ENCODE measurements at regions not wholly inside any gene's neighbourhood (a gene's known extent, or its start where the extent isn't known, plus 50 kb on each side); places are given as distances from the start of the nearest gene placed in this dataset.

DNA sequence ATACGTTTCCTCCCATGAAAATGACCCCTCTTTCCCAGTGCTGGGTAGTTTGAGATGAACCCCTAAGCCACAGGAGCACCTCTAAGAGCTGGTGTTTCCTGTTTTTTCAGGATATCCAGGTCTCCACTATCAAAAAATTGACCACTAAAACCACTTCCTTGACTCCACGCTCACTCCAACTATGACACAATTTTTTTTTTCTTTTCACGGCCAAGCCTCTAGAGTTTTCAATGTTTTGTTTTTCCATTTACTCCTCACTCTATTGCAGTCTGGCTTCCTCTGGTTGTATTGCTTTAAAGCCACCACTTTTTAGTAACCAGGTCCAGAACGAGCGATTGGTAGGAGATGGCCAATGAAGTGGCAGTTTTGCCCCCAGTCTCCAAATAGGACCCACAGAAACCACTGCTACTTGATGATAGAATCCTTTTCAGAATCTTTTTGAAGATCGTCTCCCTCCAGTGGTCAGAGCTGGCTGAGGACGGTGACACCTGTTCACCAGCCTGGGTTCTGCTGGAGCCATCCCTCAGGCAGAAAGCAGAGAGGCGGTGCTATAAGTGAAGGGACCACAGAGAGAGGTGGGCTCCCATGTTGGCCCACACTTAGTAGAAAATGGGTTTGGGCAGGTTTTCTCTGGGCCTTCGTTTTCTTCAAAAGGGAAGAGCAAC, 454.4 kb downstream of the VRK1 start:
- DNase-seq (ENCODE audit: low read depth in 2 of 3, low spot score in 1 of 3): no peak

GRCh38 chr14:97253756-97254155, 456.6 kb downstream of the VRK1 start:
- no peak for DNase-seq (ENCODE audit: low read depth in 2 of 3, low spot score in 1 of 3)

DNA sequence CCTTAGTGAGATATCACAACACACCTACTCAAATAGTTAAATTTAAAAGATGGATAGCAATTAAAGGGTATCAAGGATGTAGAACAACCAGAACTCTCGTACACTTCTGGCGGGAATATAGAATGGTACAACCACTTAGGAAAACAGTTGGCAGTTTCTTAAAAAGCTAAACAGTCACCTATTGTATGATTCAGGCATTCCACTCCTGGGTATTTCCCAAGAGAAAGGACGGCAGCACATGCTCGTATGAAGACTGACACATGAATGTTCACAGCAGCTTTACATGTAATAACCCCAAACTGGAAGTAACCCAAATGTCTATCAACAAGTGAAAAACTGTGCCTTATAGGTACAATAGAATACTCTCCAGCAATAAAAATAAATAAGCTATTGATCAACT, 465.2 kb downstream of the VRK1 start:
- DNase-seq (ENCODE audit: low read depth in 2 of 3, low spot score in 1 of 3): no peak

DNA sequence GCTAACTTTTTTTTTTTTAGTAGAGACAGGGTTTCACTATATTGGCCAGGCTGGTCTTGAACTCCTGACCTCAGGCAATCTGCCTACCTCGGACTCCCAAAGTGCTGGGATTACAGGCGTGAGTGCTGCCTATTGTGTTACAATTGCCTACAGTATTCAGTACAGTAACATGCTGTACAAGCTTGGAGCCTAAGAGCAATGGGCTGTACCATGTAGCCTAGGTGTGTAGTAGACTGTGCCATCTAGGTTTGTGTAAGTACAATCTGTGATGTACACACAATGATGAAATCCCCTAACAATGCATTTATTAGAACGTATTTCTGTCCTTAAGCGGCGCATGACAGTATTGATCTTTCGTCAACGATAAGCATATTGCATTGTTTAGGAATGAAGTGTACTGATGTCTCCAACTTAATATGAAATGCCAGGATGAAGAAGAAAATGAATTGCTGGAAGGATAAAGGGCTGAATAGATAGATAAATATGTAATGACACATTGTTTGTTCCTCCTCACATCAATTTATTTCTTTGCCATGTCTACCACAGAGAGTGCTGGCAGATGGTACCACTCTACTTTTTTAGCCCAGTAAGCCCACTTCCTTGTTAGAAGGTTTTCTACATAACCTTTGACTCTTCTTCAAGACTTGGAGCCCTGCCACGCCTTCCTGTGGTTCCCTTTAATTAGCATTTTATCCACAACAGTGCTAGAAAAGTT, 467.5 kb downstream of the VRK1 start:
- DNase-seq (ENCODE audit: low read depth in 2 of 3, low spot score in 1 of 3): no peak

DNA sequence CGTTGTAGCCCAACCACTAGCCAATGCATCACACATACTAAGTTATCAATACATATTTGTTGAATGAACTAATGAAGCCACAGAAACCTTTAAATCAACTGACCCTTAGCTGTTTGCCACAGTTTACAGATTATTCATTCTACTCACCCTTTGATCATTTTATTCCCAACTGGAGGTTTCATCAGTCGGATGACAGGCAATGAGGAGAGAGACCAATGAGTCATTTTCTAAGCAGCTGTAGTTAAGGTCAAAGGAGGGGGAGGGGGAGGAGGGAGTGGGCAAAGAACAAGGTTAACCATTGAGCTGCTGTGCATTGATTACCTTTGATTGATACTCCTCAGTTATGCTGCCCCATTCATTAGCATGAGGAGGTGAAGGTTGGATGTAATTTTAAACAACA, 469.5 kb downstream of the VRK1 start:
- DNase-seq (ENCODE audit: low read depth in 2 of 3, low spot score in 1 of 3): no peak

DNA sequence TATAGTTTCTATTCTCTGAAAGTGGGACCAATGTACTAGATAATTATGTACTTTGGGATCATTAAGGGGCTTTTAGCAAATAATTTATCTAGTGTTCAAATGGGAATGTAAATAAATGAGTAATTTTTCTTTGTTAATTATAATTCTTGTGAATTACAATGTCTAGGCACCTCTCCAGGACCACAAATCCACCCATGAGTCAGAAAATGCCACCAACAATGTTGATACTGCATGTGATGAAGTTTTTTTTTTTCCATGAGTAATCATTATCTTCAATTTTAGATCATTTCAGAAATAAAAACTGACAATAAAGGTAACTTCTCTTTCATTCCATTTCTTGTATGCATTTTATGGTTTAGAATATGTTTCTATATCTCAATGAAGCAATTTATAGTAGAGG, 470.3 kb downstream of the VRK1 start:
- no peak for DNase-seq (ENCODE audit: low read depth in 2 of 3, low spot score in 1 of 3)

DNA sequence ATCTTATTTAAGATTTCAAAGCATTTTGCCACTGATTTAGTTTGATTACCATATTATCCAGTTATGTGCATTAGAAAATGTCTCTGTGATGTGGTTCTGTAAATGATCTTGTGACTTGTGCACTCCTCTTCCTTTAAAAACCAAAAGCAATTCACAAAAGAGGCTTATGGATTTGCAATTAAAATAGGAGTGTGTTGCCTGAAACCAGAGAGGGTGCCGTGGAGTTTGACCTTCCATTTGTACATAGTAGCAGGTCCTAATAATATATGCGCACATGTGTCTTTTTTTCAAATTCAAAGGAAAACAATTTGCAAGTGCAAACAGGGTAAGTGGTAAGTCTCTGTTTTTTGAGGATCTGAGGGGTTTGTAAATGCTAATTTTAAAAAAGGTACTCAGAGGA, 470.9 kb downstream of the VRK1 start:
- DNase-seq (ENCODE audit: low read depth in 2 of 3, low spot score in 1 of 3): no peak

- no peak for DNase-seq (ENCODE audit: low read depth in 2 of 3, low spot score in 1 of 3)
Observed at GRCh38 chr14:97270308-97270707, 473.1 kb downstream of the VRK1 start.

DNA sequence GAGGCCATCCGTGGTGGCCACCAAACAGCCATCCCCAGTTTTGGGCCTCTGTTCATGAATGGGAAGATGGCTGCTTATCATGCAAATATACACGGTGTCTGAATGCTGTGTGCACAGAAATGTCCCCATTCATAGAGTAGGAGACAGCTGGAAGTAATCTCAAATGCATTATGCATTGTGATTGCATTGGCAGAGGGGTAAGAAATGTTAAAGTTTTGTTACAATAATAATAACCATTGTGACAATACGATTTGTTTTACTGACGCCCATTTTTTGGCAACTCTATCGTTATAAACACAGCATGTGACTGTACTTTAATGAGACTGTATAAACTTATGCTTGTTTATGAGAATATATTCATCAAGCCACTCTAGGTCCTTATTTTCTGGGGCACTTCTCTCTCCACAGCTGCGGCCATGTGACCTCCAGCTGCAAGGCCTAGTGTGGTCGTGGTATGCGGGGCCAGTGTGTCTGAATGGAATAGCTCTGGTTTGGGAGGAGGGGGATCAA, 474.3 kb downstream of the VRK1 start:
- no peak for DNase-seq (ENCODE audit: low read depth in 2 of 3, low spot score in 1 of 3)

GRCh38 chr14:97273540-97273939, 476.4 kb downstream of the VRK1 start:
- no peak for DNase-seq (ENCODE audit: low read depth in 2 of 3, low spot score in 1 of 3)

DNA sequence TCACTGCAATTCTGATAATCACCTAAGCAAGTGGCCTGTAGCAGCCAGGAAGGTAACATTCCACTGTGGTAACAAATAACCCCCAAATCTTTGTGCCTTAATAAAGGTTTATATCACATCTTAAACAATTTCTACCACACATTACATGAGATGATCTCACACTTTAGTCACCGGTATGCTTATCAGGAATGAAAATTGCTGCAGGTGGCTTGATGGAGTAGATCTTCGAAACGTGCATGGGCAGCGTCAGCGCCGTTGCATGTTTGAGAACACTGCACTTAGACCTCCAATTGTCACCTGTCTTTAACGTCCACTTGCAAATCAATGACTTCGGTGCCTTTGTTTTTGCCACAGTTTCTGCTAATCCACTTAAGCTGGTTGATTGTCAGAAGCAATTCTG, 477.4 kb downstream of the VRK1 start:
- no peak for DNase-seq (ENCODE audit: low read depth in 2 of 3, low spot score in 1 of 3)

DNA sequence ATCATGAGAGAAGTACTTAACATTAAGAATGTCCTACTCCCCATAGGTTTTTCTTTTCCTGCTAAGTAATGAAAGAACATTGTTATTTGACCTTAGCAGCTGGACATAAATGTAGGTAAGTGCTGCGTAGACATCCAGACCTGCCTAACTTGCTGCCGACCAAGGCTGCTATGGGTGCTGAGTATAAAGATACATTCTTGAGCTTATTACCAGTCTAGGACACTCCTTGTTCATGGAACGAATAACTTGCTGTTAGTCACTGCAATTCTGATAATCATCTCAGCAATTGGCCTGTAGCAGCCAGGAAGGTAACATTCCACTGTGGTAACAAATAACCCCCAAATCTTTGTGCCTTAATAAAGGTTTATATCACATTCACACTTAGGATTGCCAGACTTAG, 478.1 kb downstream of the VRK1 start:
- no peak for DNase-seq (ENCODE audit: low read depth in 2 of 3, low spot score in 1 of 3)

- no peak for DNase-seq (ENCODE audit: low read depth in 2 of 3, low spot score in 1 of 3)
Observed at GRCh38 chr14:97276573-97276972, 479.4 kb downstream of the VRK1 start.

DNA sequence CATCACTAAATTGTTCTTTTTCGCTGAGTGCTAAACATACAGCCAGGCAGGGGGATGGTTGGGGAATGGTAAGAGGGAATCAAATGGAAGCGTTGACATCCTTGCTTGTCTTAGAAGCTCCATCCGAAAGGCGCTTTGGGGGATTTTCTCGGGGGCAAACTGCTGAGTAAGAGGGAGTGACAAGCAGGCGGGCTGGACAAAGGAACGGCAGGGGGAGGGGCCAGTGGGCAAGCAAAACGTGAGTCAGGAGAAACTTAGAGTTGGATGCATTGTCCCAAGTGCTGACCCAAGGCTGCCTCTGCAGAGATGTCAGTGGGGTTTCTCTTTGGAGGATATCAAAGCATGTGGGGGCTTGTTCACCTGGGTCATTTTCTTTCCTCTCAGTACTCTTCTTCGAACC, 480.5 kb downstream of the VRK1 start:
- DNase-seq (ENCODE audit: low read depth in 2 of 3, low spot score in 1 of 3): no peak

- no peak for DNase-seq (ENCODE audit: low read depth in 2 of 3, low spot score in 1 of 3)
Observed at GRCh38 chr14:97280526-97280925, 483.3 kb downstream of the VRK1 start.

GRCh38 chr14:97281741-97282140, 484.6 kb downstream of the VRK1 start:
- DNase-seq (ENCODE audit: low read depth in 2 of 3, low spot score in 1 of 3): no peak

GRCh38 chr14:97282210-97283004, 485.2 kb downstream of the VRK1 start:
- DNase-seq (ENCODE audit: low read depth in 2 of 3, low spot score in 1 of 3): no peak

- DNase-seq (ENCODE audit: low read depth in 2 of 3, low spot score in 1 of 3): no peak
Observed at GRCh38 chr14:97283005-97283403, 485.8 kb downstream of the VRK1 start.

GRCh38 chr14:97283426-97283825, 486.2 kb downstream of the VRK1 start:
- no peak for DNase-seq (ENCODE audit: low read depth in 2 of 3, low spot score in 1 of 3)

- no peak for DNase-seq (ENCODE audit: low read depth in 2 of 3, low spot score in 1 of 3)
Observed at GRCh38 chr14:97283841-97284240, 486.7 kb downstream of the VRK1 start.

DNA sequence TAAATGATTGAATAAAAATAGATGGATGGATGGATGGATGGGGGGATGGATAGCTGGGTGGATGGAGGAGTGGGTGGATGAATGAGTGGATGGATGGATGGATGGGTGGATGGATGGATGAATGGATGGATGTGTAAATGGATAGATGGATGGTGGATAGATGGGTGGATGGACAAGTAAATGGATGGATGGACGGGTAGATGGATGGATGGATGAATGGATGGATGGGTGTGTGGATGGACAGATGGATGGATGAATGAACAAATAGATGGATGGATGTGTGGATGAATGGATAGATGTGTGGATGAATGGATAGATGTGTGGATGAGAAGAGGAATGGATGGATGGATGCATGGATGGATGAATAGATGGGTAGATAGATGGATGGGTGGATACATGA, 490.8 kb downstream of the VRK1 start:
- DNase-seq (ENCODE audit: low read depth in 2 of 3, low spot score in 1 of 3): no peak

DNA sequence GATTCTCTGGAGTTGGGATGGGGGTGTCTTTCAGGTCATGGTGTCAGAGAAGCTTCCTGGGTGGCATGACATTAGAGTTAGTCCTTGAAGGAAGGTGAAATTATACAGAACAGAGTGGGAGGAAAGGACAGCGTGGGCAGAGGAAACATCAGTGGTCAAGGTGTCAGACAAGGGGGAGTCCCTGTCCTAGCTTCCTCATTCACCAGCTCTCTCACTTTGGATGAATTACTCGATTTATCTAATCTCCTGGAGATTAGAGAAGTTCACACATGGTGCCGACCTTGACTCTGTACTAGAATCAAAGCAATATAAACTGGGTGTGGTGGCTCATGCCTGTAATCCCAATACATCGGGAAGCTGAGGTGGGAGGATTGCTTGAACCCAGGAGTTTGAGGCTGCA, 492.9 kb downstream of the VRK1 start:
- no peak for DNase-seq (ENCODE audit: low read depth in 2 of 3, low spot score in 1 of 3)

Data from stimulated activated CD4-positive, alpha-beta T cell treated with anti-CD3 and anti-CD28 coated beads, Interleukin-12 subunit alpha, Interleukin-12 subunit beta, amount 100 ng/mL, for 48 hours (primary cell).